GM12874 (cell line): ENCODE measurements at regions not wholly inside any gene's neighbourhood (a gene's known extent, or its start where the extent isn't known, plus 50 kb on each side); places are given as distances from the start of the nearest gene placed in this dataset.

Experiments
- TF ChIP-seq, protein P1 (sequence below): IDR thresholded peaks from 2 replicates; pipeline ENCODE4 v1.5.1; 2011; ENCODE audit warnings: low read depth, mild to moderate bottlenecking, control low read depth, low read length, moderate library complexity; ENCODE audit not compliant: insufficient read depth

DNA sequence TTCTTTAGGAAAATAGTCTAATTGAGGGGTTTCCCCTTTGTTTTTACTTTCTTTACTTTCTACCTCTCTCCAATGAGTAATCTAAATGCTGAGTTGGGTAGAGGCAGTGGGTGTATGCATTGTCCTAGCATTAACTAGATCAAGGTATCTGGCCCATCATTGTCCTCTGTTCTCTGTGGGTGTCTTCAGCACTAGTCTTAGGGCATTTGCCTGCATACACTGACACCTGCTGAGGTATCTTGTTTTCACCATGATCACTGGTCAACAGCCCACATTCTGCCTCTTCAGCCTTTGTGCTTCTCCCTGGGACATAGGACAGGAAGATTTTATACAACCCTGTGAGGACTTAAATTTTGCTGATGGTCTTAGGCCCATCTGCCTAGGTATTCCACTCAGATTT, 371.1 kb downstream of the RAB38 start:
- TF ChIP-seq, protein P1, sequence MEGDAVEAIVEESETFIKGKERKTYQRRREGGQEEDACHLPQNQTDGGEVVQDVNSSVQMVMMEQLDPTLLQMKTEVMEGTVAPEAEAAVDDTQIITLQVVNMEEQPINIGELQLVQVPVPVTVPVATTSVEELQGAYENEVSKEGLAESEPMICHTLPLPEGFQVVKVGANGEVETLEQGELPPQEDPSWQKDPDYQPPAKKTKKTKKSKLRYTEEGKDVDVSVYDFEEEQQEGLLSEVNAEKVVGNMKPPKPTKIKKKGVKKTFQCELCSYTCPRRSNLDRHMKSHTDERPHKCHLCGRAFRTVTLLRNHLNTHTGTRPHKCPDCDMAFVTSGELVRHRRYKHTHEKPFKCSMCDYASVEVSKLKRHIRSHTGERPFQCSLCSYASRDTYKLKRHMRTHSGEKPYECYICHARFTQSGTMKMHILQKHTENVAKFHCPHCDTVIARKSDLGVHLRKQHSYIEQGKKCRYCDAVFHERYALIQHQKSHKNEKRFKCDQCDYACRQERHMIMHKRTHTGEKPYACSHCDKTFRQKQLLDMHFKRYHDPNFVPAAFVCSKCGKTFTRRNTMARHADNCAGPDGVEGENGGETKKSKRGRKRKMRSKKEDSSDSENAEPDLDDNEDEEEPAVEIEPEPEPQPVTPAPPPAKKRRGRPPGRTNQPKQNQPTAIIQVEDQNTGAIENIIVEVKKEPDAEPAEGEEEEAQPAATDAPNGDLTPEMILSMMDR = no peak

DNA sequence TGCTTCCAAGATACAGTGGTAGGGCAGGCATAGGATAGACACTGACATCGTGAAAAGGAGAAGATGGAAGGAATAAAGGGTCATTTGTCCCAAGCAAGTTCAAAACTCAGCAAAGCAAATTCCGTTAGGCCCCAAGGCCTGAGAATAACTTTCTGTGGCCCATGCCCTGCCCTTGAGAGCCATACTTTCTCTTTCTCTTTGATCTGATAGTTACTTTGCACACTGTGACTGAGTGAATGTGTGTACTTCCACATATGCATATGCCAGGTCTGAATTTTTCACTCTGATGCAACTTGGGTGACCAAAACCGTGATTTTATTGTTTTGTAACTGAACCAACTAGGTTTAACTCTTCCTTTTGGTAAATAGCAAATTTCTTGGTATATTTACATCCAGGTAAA, 371.5 kb downstream of the RAB38 start:
- TF ChIP-seq, protein P1 = no peak

DNA sequence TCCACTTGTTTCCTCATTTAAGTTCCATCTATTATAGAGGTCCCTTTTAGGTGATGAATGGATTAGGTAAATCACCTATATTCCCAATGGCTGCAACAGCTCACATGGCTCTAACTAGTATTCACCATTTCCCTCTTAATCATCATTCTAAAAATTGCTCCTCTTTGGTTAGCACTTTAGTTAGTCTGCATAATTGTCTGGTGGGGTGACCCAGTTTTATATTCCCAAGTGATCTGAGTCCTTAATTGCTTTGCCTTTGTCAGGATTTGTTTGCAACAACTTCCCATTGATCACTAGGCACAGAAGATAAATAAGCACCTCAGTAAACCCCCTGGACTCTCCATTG, 395.2 kb downstream of the RAB38 start:
- TF ChIP-seq, protein P1 = no peak

DNA sequence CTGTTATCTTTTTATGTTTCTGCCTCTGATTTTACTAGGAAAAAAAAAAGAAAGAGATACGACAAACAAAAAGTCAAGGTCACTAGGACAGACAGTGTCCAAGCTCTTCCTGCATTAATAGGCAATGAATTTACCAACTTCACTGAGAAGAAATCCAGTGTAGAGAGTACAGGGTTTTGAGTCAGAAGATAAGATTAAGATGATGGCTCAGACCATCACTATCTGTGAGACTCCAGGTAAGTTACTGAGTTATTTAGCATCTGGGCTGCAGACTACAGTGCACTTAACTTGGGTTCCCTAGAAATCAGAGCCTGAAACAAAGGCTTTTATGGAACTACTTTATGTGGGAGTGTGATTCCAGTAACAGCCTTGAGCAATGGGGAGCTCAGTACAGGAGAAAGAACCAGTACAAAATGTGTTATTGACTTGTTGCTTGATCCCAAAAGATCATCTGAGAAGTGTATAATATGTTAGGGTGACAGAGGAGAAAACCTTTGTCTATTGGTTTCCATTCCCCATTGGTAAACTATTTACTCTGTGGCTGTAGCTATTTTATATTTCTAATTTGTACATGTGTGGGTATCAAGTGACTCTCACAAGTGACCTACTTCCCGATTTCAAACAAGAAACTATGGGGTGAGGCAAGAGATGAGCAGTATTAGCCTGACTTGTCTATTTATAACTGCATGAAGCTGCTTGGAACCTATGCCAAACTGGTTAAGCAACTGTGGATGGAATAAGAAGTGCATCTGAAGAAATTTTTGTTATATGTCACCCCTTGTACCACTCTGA, 395.8 kb downstream of the RAB38 start:
- TF ChIP-seq, protein P1 = no peak

DNA sequence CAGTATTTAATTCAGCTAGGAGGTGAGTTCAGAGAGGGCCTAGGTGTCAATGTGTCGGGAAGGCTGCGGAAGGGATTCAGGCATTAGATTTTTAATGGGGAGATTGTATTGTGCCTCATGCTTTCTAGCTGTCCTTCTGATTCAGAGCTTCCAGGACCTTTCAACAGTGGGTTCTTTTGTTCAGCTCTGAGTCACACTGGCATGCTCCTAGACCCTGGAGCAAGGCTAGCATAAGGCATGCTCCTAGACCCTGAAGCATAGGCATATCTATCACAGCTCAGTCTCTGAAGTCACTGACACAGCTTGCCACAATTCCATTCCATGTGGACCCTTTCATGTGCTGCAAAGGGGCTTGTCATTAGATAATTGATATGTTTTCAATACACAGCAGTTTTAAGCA, 396.9 kb downstream of the RAB38 start:
- TF ChIP-seq, protein P1 = no peak

DNA sequence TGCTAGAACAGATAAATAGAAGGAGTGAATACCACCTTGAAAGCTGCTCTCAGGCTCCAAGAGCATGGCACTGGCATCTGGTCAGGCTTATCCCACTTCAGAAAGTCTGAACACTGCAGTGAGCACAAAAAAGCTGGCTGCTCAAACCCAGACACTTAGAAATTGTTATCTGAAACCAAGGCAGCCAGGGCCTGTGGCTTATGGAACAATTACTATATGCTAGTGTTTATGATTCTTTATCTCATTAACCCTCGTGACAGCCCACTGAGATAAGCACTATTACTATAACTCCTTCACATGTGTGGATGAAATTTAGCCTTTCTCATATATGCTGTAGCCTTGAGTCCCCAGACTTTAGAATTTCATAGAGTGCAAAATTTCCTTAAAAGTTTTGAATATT, 400.2 kb downstream of the RAB38 start:
- TF ChIP-seq, protein P1 = no peak

DNA sequence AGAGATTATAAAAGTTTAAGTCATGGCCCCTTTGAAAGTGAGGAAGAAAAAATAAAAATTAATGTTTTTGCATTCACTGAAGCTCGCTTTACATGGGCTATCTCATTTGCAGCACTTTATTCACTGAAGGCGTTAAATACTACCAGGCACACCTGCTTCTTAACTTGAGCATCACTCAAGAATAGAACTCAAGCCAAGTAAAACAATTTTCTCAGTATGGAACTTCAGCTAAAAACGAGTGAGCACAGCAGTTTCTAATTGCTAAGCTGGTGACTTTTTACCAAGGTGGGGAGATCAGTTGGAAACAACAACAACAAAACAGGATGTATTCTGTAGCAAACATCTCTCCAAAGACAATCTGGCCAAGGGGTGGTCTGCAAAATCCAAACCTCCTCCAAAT, 405.6 kb downstream of the RAB38 start:
- TF ChIP-seq, protein P1 = no peak
